HCT116 (cell line): ENCODE measurements at regions not wholly inside any gene's neighbourhood (a gene's known extent, or its start where the extent isn't known, plus 50 kb on each side); places are given as distances from the start of the nearest gene placed in this dataset.
A peak's percentile ranks its signal among the peaks of the same experiment; 100 is the strongest.

ENCODE experiments used
- ATAC-seq: fragments of 200-7000 bp; cut with Tn5 transposase; 2 replicates; pipeline ENCODE4 v1.9.1; 2020; ENCODE audit warnings: mild to moderate bottlenecking, moderate library complexity
- BruUV-seq: library from RNA; stranded (reverse); fragments of 400-500 nt; replicated peaks from 2 replicates; lab custom pipeline; 2021; lab: Mats Ljungman, UMichigan
- CTCF ChIA-PET: fragments of 300-600 bp; sonication (Branson Sonifier 250); formaldehyde crosslinking; loops from one replicate; lab custom pipeline; 2021; ENCODE audit warnings: antibody characterized with exemption; lab: Charles Lee
- POLR2A ChIA-PET: fragments of 300-600, 350-600 bp; sonication (Branson Sonifier 250); formaldehyde crosslinking; loops from one replicate; lab custom pipeline; 2021; ENCODE audit warnings: antibody characterized with exemption; lab: Charles Lee
- RAD21 ChIA-PET, 2 experiments: fragments of 300-600 bp; sonication (Branson Sonifier 250); formaldehyde crosslinking; loops; one replicate each; lab custom pipeline; 2023; ENCODE audit warnings: low total read pairs in 2 of 2; ENCODE audit not compliant: uncharacterized antibody in 2 of 2, unreplicated experiment in 2 of 2, low non-redundant PET in 1 of 2; lab: Charles Lee
- DNase-seq: peaks from one replicate; pipeline ENCODE4 v3.0.0-alpha.2; 2010; ENCODE audit warnings: low read depth, low spot score
- H2AFZ ChIP-seq: fragments of 200-600 bp; shearing (Covaris generic), sonication (generic); 2 replicates; pipeline ENCODE4 v1.6.1; 2017; ENCODE audit warnings: low read depth, mixed run types, mixed read lengths, antibody characterized with exemption, low read length; ENCODE audit not compliant: poor library complexity, severe bottlenecking
- H3K27ac ChIP-seq: 2 replicates; pipeline ENCODE4 v1.5.1; 2012; ENCODE audit warnings: low read depth, low read length
- H3K27me3 ChIP-seq: fragments of 200-600 bp; sonication (generic); 2 replicates; pipeline ENCODE4 v1.6.1; 2016; ENCODE audit warnings: mixed run types, low read length, mixed read lengths; ENCODE audit not compliant: insufficient read depth
- H3K36me3 ChIP-seq, 2 experiments: fragments of 200-500 bp in 1 of 2; fragments of 200-600 bp in 1 of 2; sonication (Bioruptor generic) in 1 of 2; sonication (generic) in 1 of 2; 2 replicates each; pipeline versions ENCODE4 v1.5.1 to v1.6.1; 2014 to 2016; ENCODE audit warnings: low read length in 2 of 2, inconsistent platforms in 1 of 2, mixed read lengths in 1 of 2, mixed run types in 1 of 2; ENCODE audit not compliant: insufficient read depth in 2 of 2, control insufficient read depth in 1 of 2
- H3K4me1 ChIP-seq, 2 experiments: fragments of 200-600 bp in 1 of 2; sonication (generic) in 1 of 2; 2 replicates each; pipeline versions ENCODE4 v1.5.1 to v1.6.1; 2012 to 2017; ENCODE audit warnings: low read length in 2 of 2, inconsistent platforms in 1 of 2, mild to moderate bottlenecking in 1 of 2, mixed read lengths in 1 of 2, mixed run types in 1 of 2, moderate library complexity in 1 of 2; ENCODE audit not compliant: insufficient read depth in 2 of 2, control insufficient read depth in 1 of 2
- H3K4me2 ChIP-seq: fragments of 200-600 bp; sonication (generic); 2 replicates; pipeline ENCODE4 v1.6.1; 2017; ENCODE audit warnings: mixed run types, low read length, mixed read lengths
- H3K4me3 ChIP-seq, 2 experiments: fragments of 200-600 bp in 1 of 2; sonication (generic) in 1 of 2; replicated peaks in 1 of 2; 2 replicates each; pipeline ENCODE4 v1.5.1; 2011 to 2016; ENCODE audit warnings: low read length in 2 of 2, control low read depth in 1 of 2, low read depth in 1 of 2, mild to moderate bottlenecking in 1 of 2, mixed read lengths in 1 of 2, mixed run types in 1 of 2
- H3K79me2 ChIP-seq: fragments of 200-600 bp; sonication (generic); 2 replicates; pipeline ENCODE4 v1.6.1; 2017; ENCODE audit warnings: mild to moderate bottlenecking, mixed run types, low read length, moderate library complexity, mixed read lengths; ENCODE audit not compliant: insufficient read depth
- H3K9ac ChIP-seq: fragments of 200-600 bp; sonication (generic); 2 replicates; pipeline ENCODE4 v1.6.1; 2016; ENCODE audit warnings: low read length, mixed read lengths
- H3K9me2 ChIP-seq: fragments of 200-600 bp; sonication (generic), shearing (Covaris generic); 2 replicates; pipeline ENCODE4 v1.6.1; 2017; ENCODE audit warnings: mixed run types, mild to moderate bottlenecking, moderate library complexity; ENCODE audit not compliant: insufficient read depth
- H3K9me3 ChIP-seq, 2 experiments: fragments of 200-500 bp in 1 of 2; fragments of 200-600 bp in 1 of 2; sonication (Bioruptor generic) in 1 of 2; sonication (generic) in 1 of 2; 2 replicates each; pipeline ENCODE4 v1.6.1; 2014 to 2017; ENCODE audit warnings: low read length in 2 of 2, mixed read lengths in 2 of 2, inconsistent platforms in 1 of 2, low read depth in 1 of 2, mild to moderate bottlenecking in 1 of 2, mixed run types in 1 of 2, moderate library complexity in 1 of 2; ENCODE audit not compliant: control insufficient read depth in 1 of 2, insufficient read depth in 1 of 2
- H4K20me1 ChIP-seq: fragments of 200-600 bp; sonication (generic), shearing (Covaris generic); 2 replicates; pipeline ENCODE4 v1.6.1; 2017; ENCODE audit warnings: mixed run types, mild to moderate bottlenecking, moderate library complexity; ENCODE audit not compliant: insufficient read depth
- CBX3 ChIP-seq: IDR thresholded peaks from 2 replicates; pipeline ENCODE4 v1.6.1; 2012; ENCODE audit warnings: low read depth
- EGR1 ChIP-seq: IDR thresholded peaks from 2 replicates; pipeline ENCODE4 v1.6.1; 2012; ENCODE audit warnings: low read depth
- ELF1 ChIP-seq: IDR thresholded peaks from 2 replicates; pipeline ENCODE4 v1.6.1; 2012; ENCODE audit warnings: low read depth, borderline replicate concordance
- EZH2phosphoT487 ChIP-seq: fragments of 200-600 bp; IDR thresholded peaks from 2 replicates; pipeline ENCODE4 v1.6.1; 2018; ENCODE audit warnings: antibody characterized with exemption, borderline replicate concordance
- FOSL1 ChIP-seq: IDR thresholded peaks from 2 replicates; pipeline ENCODE4 v1.6.1; 2012; ENCODE audit warnings: low read depth
- JUND ChIP-seq: IDR thresholded peaks from 2 replicates; pipeline ENCODE4 v1.6.1; 2012
- POLR2A ChIP-seq: IDR thresholded peaks from 2 replicates; pipeline ENCODE4 v1.7.0; 2011; ENCODE audit warnings: borderline replicate concordance; ENCODE audit not compliant: insufficient read depth, insufficient read length; ENCODE audit errors: extremely low read depth
- SIN3A ChIP-seq: IDR thresholded peaks from 2 replicates; pipeline ENCODE4 v1.6.1; 2012; ENCODE audit warnings: low read depth
- SP1 ChIP-seq: IDR thresholded peaks from 2 replicates; pipeline ENCODE4 v1.6.1; 2012; ENCODE audit warnings: low read depth
- ZFX ChIP-seq: fragments of 450-650 bp; IDR thresholded peaks from 2 replicates; pipeline ENCODE4 v1.6.1; 2017
- intact Hi-C: fragments of 100-400 bp; cut with micrococcal nuclease; formaldehyde crosslinking; loops from 2 replicates; pipeline ENCODE4 v1.10.0; 2022
- TF ChIP-seq, protein P1 (sequence below), 3 experiments: fragments of 200-600 bp in 1 of 3; sonication (generic) in 1 of 3; IDR thresholded peaks in 2 of 3; conservative IDR thresholded peaks in 1 of 3; 2 replicates each; pipeline ENCODE4 v1.5.1; 2012 to 2017; ENCODE audit warnings: low read depth in 2 of 3, low read length in 2 of 3, antibody characterized with exemption in 1 of 3, borderline replicate concordance in 1 of 3, control low read depth in 1 of 3, mild to moderate bottlenecking in 1 of 3, mixed read lengths in 1 of 3, mixed run types in 1 of 3, moderate library complexity in 1 of 3; ENCODE audit not compliant: insufficient read depth in 1 of 3
- TF ChIP-seq, protein P2 (sequence below): IDR thresholded peaks from 2 replicates; pipeline ENCODE4 v1.6.1; 2012
- TF ChIP-seq, protein P3 (sequence below): IDR thresholded peaks from 2 replicates; pipeline ENCODE4 v1.6.1; 2012; ENCODE audit warnings: low read depth

DNA sequence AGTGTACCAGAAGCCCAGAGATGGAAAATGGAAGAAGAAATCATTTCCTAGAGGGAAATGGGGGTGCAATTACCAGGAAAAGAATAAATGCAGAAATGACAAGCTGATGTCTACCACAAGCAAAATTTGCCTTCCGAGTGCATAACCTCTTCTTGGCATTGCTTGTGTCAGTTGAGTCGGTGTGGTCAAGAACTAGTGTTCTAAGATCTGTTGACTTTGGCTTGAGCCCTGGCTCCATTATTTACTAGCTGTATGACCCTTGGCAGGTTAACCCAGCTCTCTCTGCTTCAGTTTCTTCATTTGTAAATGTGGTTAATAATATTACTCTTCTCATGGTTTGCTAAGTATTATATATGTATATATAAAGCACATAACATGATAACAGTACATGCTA, 273.0 kb upstream of the IRX5 start:
- BruUV-seq = no TSS peak
- ATAC-seq = no peak
- intact Hi-C loops = no loop called here
- peak overlapping the region; percentile 45 for H3K4me2 ChIP-seq
- H4K20me1 ChIP-seq = no peaks in the 10 kb centered on the region
- no peak overlapping the region for H2AFZ ChIP-seq
- DNase-seq = no peak
- H3K27me3 ChIP-seq = 0 out of 2 replicates have a peak, but pooled peaks cover 5% of the 10 kb centered on the region
- H3K36me3 ChIP-seq = no peaks in the 10 kb centered on the region
- TF ChIP-seq EZH2phosphoT487 (no peak), SIN3A (no peak), SP1 (no peak), EGR1 (no peak), JUND (no peak), FOSL1 (no peak), ZFX (no peak), ELF1 (no peak), CBX3 (no peak), POLR2A (no peak)
- TF ChIP-seq, protein P1, sequence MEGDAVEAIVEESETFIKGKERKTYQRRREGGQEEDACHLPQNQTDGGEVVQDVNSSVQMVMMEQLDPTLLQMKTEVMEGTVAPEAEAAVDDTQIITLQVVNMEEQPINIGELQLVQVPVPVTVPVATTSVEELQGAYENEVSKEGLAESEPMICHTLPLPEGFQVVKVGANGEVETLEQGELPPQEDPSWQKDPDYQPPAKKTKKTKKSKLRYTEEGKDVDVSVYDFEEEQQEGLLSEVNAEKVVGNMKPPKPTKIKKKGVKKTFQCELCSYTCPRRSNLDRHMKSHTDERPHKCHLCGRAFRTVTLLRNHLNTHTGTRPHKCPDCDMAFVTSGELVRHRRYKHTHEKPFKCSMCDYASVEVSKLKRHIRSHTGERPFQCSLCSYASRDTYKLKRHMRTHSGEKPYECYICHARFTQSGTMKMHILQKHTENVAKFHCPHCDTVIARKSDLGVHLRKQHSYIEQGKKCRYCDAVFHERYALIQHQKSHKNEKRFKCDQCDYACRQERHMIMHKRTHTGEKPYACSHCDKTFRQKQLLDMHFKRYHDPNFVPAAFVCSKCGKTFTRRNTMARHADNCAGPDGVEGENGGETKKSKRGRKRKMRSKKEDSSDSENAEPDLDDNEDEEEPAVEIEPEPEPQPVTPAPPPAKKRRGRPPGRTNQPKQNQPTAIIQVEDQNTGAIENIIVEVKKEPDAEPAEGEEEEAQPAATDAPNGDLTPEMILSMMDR (IDR thresholded peaks at IDR 0.05 in 2 of 3, conservative IDR thresholded peaks at IDR 0.05 in 1 of 3; ENCODE audit: borderline replicate concordance in 1 of 3, insufficient read depth in 1 of 3, low read depth in 2 of 3, low read length in 2 of 3) = no peak
- TF ChIP-seq, protein P2, sequence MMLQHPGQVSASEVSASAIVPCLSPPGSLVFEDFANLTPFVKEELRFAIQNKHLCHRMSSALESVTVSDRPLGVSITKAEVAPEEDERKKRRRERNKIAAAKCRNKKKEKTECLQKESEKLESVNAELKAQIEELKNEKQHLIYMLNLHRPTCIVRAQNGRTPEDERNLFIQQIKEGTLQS = no peak
- TF ChIP-seq, protein P3, sequence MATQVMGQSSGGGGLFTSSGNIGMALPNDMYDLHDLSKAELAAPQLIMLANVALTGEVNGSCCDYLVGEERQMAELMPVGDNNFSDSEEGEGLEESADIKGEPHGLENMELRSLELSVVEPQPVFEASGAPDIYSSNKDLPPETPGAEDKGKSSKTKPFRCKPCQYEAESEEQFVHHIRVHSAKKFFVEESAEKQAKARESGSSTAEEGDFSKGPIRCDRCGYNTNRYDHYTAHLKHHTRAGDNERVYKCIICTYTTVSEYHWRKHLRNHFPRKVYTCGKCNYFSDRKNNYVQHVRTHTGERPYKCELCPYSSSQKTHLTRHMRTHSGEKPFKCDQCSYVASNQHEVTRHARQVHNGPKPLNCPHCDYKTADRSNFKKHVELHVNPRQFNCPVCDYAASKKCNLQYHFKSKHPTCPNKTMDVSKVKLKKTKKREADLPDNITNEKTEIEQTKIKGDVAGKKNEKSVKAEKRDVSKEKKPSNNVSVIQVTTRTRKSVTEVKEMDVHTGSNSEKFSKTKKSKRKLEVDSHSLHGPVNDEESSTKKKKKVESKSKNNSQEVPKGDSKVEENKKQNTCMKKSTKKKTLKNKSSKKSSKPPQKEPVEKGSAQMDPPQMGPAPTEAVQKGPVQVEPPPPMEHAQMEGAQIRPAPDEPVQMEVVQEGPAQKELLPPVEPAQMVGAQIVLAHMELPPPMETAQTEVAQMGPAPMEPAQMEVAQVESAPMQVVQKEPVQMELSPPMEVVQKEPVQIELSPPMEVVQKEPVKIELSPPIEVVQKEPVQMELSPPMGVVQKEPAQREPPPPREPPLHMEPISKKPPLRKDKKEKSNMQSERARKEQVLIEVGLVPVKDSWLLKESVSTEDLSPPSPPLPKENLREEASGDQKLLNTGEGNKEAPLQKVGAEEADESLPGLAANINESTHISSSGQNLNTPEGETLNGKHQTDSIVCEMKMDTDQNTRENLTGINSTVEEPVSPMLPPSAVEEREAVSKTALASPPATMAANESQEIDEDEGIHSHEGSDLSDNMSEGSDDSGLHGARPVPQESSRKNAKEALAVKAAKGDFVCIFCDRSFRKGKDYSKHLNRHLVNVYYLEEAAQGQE = no peak
- H3K9me2 ChIP-seq = no peaks in the 10 kb centered on the region
- ChIA-PET POLR2A (no interaction called here), CTCF (interaction anchor here (1.4 kb wide), 1 partner anchor 11 kb away, joined by 3 read pairs; no protein-coding TSS in a partner anchor), RAD21 (no interaction called here)
- H3K79me2 ChIP-seq = no peaks in the 10 kb centered on the region
- no peak overlapping the region for H3K4me3 ChIP-seq
- no peak overlapping the region for H3K9ac ChIP-seq
- no peaks in the 10 kb centered on the region for H3K9me3 ChIP-seq
- H3K4me1 ChIP-seq = peaks cover 4 to 16% of the 10 kb centered on the region in 2 experiments
- H3K27ac ChIP-seq = no peak overlapping the region
